ENCODE measurements at regions not wholly inside any gene's neighbourhood (a gene's known extent, or its start where the extent isn't known, plus 50 kb on each side); places are given as distances from the start of the nearest gene placed in this dataset.

DNA sequence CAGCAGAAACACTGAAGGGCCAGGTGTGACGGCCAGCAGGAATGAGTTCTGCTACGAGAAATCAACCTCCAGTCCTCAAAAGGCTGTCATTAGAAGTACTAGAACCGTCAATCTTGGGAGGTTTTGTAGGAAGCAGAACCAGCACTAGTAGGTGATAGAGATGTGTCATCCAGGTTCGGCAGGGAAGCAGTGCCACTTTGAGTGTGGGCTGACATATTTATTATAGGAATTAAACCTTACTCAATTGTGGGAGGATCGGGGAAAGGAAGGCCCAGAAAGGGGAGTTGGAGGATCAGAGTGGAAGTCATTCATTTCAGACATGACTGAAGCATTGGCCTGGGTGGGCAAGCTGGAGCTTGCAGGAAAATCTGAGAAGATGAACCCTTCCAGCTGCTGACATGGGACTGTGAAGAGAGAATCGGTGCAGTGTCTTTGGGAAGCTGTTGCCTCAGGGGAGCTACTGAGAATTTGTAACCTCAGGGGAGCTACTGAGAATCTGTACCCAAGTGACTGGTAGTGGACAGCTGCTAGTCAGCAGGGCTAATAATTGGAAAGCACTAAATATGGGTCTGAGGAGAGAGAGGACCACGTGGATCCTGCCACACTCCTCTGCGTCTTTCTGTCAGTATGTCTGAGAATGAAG, 177.4 kb downstream of the SPRY1 start:
- TF ChIP-seq EZH2 (IDR thresholded peaks at IDR 0.05; ENCODE audit: insufficient read depth, low read length), result no peak
- TF ChIP-seq, protein P1, sequence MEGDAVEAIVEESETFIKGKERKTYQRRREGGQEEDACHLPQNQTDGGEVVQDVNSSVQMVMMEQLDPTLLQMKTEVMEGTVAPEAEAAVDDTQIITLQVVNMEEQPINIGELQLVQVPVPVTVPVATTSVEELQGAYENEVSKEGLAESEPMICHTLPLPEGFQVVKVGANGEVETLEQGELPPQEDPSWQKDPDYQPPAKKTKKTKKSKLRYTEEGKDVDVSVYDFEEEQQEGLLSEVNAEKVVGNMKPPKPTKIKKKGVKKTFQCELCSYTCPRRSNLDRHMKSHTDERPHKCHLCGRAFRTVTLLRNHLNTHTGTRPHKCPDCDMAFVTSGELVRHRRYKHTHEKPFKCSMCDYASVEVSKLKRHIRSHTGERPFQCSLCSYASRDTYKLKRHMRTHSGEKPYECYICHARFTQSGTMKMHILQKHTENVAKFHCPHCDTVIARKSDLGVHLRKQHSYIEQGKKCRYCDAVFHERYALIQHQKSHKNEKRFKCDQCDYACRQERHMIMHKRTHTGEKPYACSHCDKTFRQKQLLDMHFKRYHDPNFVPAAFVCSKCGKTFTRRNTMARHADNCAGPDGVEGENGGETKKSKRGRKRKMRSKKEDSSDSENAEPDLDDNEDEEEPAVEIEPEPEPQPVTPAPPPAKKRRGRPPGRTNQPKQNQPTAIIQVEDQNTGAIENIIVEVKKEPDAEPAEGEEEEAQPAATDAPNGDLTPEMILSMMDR (IDR thresholded peaks at IDR 0.05; ENCODE audit: insufficient read depth, low read depth, low read length), result no peak
